GM12878 (cell line): ENCODE measurements at regions not wholly inside any gene's neighbourhood (a gene's known extent, or its start where the extent isn't known, plus 50 kb on each side); places are given as distances from the start of the nearest gene placed in this dataset.

Source experiments
- ATAC-seq: fragments of 200-7000 bp; cut with Tn5 transposase; 3 replicates; pipeline ENCODE4 v1.9.1; 2020; ENCODE audit warnings: mild to moderate bottlenecking, moderate library complexity
- BruUV-seq: library from RNA; stranded (reverse); fragments of 400-500 nt; replicated peaks from 2 replicates; lab custom pipeline; 2021; lab: Mats Ljungman, UMichigan
- CTCF ChIA-PET: fragments of 300-600 bp; sonication (Branson Sonifier 250); formaldehyde crosslinking; extraction: SDS; loops from one replicate; lab custom pipeline; 2021; ENCODE audit warnings: inconsistent platforms; lab: Yijun Ruan, JAX
- POLR2A ChIA-PET: fragments of 350-600 bp; formaldehyde crosslinking; extraction: SDS; loops from one replicate; lab custom pipeline; 2021; ENCODE audit warnings: inconsistent platforms; lab: Charles Lee
- RAD21 ChIA-PET: fragments of 300-600 bp; sonication (Branson Sonifier 250); formaldehyde crosslinking; loops from one replicate; lab custom pipeline; 2023; ENCODE audit warnings: antibody characterized with exemption; ENCODE audit not compliant: unreplicated experiment; lab: Charles Lee
- SMC1A ChIA-PET: fragments of 300-600 bp; sonication (Branson Sonifier 250); formaldehyde crosslinking; loops from one replicate; lab custom pipeline; 2023; ENCODE audit not compliant: unreplicated experiment, uncharacterized antibody; lab: Charles Lee
- DNase-seq: peaks from one replicate; pipeline ENCODE4 v3.0.0-alpha.2; 2011; ENCODE audit warnings: low read depth, low spot score
- FAIRE-seq: peaks from 3 replicates; lab custom pipeline; 2011; peaks lifted over from hg19 to GRCh38; lab: Jason Lieb, UNC
- H2AFZ ChIP-seq: 2 replicates; pipeline ENCODE4 v1.6.0; 2011; ENCODE audit warnings: low read depth, low read length, control low read depth; ENCODE audit not compliant: control insufficient read depth
- H3K27ac ChIP-seq: 2 replicates; pipeline ENCODE4 v1.5.1; 2011; ENCODE audit warnings: control low read depth; ENCODE audit not compliant: control insufficient read depth, insufficient read depth
- H3K27me3 ChIP-seq, 2 experiments: replicated peaks in 1 of 2; 2 replicates each; pipeline versions ENCODE4 v1.6.0 to v1.6.1; 2011; ENCODE audit warnings: low read length in 1 of 2; ENCODE audit not compliant: control insufficient read depth in 2 of 2, insufficient read depth in 2 of 2
- H3K36me3 ChIP-seq, 2 experiments: 2 replicates each; pipeline ENCODE4 v1.5.1; 2011; ENCODE audit warnings: low read length in 1 of 2; ENCODE audit not compliant: control insufficient read depth in 2 of 2, insufficient read depth in 2 of 2
- H3K4me1 ChIP-seq: 2 replicates; pipeline ENCODE4 v1.6.1; 2011; ENCODE audit warnings: mild to moderate bottlenecking, low read length, moderate library complexity, mixed read lengths; ENCODE audit not compliant: control insufficient read depth, insufficient read depth
- H3K4me2 ChIP-seq: 2 replicates; pipeline ENCODE4 v1.6.0; 2011; ENCODE audit warnings: control low read depth; ENCODE audit not compliant: control insufficient read depth, insufficient read depth
- H3K4me3 ChIP-seq: fragments of 200-600 bp; sonication (generic); 2 replicates; pipeline ENCODE4 v1.5.1; 2016
- H3K79me2 ChIP-seq: 2 replicates; pipeline ENCODE4 v1.6.0; 2011; ENCODE audit warnings: low read length; ENCODE audit not compliant: control insufficient read depth, insufficient read depth
- H3K9ac ChIP-seq: 2 replicates; pipeline ENCODE4 v1.8.0; 2011; ENCODE audit warnings: low read length, control low read depth, mixed read lengths; ENCODE audit not compliant: control insufficient read depth, insufficient read depth
- H3K9me3 ChIP-seq: replicated peaks from 3 replicates; pipeline ENCODE4 v1.5.1; 2011; ENCODE audit warnings: mild to moderate bottlenecking, low read length; ENCODE audit not compliant: control insufficient read depth, insufficient read depth
- H4K20me1 ChIP-seq: 2 replicates; pipeline ENCODE4 v1.6.0; 2011; ENCODE audit not compliant: control insufficient read depth, insufficient read depth
- CHD1 ChIP-seq: IDR thresholded peaks from 2 replicates; pipeline ENCODE4 v1.6.1; 2012; ENCODE audit warnings: low read depth, low read length, improper control_type of control experiment
- EZH2 ChIP-seq: IDR thresholded peaks from 2 replicates; pipeline ENCODE4 v1.6.1; 2012; ENCODE audit warnings: low read depth, mild to moderate bottlenecking, control low read depth, inconsistent platforms, low read length, borderline replicate concordance; ENCODE audit not compliant: control insufficient read depth
- KAT2A ChIP-seq: conservative IDR thresholded peaks from 2 replicates; pipeline ENCODE4 v1.6.1; 2011; ENCODE audit warnings: low read depth, low read length; ENCODE audit not compliant: control insufficient read depth
- LARP7 ChIP-seq: fragments of 450-650 bp; IDR thresholded peaks from 2 replicates; pipeline ENCODE4 v1.6.1; 2017; ENCODE audit warnings: mild to moderate bottlenecking
- MEF2A ChIP-seq: IDR thresholded peaks from 2 replicates; pipeline ENCODE4 v1.6.1; 2011; ENCODE audit warnings: low read depth, mild to moderate bottlenecking, low read length, moderate library complexity; ENCODE audit not compliant: insufficient read depth
- NFYA ChIP-seq: IDR thresholded peaks from 2 replicates; pipeline ENCODE4 v1.6.1; 2011; ENCODE audit warnings: low read depth, mild to moderate bottlenecking, low read length, improper control_type of control experiment, borderline replicate concordance
- NR2C2 ChIP-seq: IDR thresholded peaks from 2 replicates; pipeline ENCODE4 v1.6.1; 2011; ENCODE audit warnings: borderline replicate concordance, low read depth; ENCODE audit not compliant: control insufficient read depth, insufficient read length
- NR2F1 ChIP-seq: fragments of 450-650 bp; conservative IDR thresholded peaks from 2 replicates; pipeline ENCODE4 v1.6.1; 2017; ENCODE audit warnings: mild to moderate bottlenecking
- PAX8 ChIP-seq: fragments of 450-650 bp; IDR thresholded peaks from 2 replicates; pipeline ENCODE4 v1.6.1; 2017; ENCODE audit warnings: mild to moderate bottlenecking, moderate library complexity
- POLR2A ChIP-seq: IDR thresholded peaks from 2 replicates; pipeline ENCODE4 v1.6.1; 2011; ENCODE audit warnings: low read depth, mild to moderate bottlenecking, low read length
- RAD51 ChIP-seq: fragments of 450-650 bp; IDR thresholded peaks from 2 replicates; pipeline ENCODE4 v1.6.1; 2016; ENCODE audit warnings: moderate library complexity, mild to moderate bottlenecking, inconsistent platforms
- RCOR1 ChIP-seq: conservative IDR thresholded peaks from 2 replicates; pipeline ENCODE4 v1.6.1; 2012; ENCODE audit warnings: low read depth, low read length, improper control_type of control experiment
- RELA ChIP-seq: fragments of 450-650 bp; IDR thresholded peaks from 2 replicates; pipeline ENCODE4 v1.8.0; 2014; ENCODE audit warnings: borderline replicate concordance; ENCODE audit not compliant: partially characterized antibody
- SP1 ChIP-seq: IDR thresholded peaks from one replicate; pipeline ENCODE4 v1.6.1; 2011; ENCODE audit warnings: low read depth, low read length
- TCF12 ChIP-seq: IDR thresholded peaks from 2 replicates; pipeline ENCODE4 v1.6.1; 2011; ENCODE audit warnings: low read depth, mild to moderate bottlenecking, low read length
- WGBS: methylation state at CpG from one replicate; pipeline ENCODE4 v1.1.6; 2016; ENCODE audit warnings: low lambda C conversion rate; ENCODE audit not compliant: insufficient replicate concordance, insufficient coverage; ENCODE audit errors: missing lambda C conversion rate; 5-methylcytosine and 5-hydroxymethylcytosine counted together
- in situ Hi-C: fragments of 300-500 bp; cut with MboI; formaldehyde crosslinking; loops from 9 replicates; pipeline ENCODE4 v1.14.3; 2018; ENCODE audit warnings: mixed read lengths
- intact Hi-C: fragments of 100-400 bp; cut with micrococcal nuclease; formaldehyde crosslinking; loops from one replicate; pipeline ENCODE4 v1.14.2; 2022; ENCODE audit not compliant: unreplicated experiment
- TF ChIP-seq, protein P1 (sequence below): IDR thresholded peaks from 2 replicates; pipeline ENCODE4 v1.6.1; 2012; ENCODE audit warnings: low read depth, low read length, improper control_type of control experiment

DNA sequence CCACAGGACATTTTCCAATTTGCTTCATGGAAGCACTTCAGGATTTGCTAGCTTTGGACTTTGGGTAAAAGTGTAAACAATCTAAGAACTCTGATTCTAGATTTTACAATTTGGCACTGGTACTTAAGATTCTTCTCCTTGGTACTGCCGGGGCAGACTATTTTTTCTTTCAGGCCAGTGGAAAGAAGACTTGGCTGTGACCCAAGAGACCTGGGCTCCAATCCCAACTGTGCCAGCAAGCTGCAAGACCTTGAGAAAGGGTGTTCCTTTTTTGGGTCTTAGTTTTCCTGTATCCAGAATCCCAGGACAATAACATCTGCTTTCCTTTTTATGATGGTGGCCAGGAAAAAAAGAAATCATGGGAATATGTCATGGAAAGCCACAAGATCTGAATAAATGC, 148.1 kb upstream of the CRY1 start:
- Histone ChIP-seq H3K4me3 (no peak overlapping the region), H4K20me1 (no peaks in the 10 kb centered on the region), H3K27ac (no peak overlapping the region), H3K27me3 (no peaks in the 10 kb centered on the region; a peak in 1 of 4 replicates), H3K4me2 (no peak overlapping the region), H3K4me1 (no peaks in the 10 kb centered on the region), H2AFZ (no peak overlapping the region), H3K9ac (no peak overlapping the region), H3K9me3 (no peaks in the 10 kb centered on the region), H3K79me2 (no peaks in the 10 kb centered on the region), H3K36me3 (no peaks in the 10 kb centered on the region)
- 7% methylated on average over 1 of the region's 1 CpG for WGBS
- ChIA-PET RAD21 (no interaction called here), CTCF (no interaction called here), POLR2A (no interaction called here), SMC1A (no interaction called here)
- ATAC-seq (no peak), DNase-seq (no peak), FAIRE-seq (no peak)
- BruUV-seq: no TSS peak
- intact Hi-C loops: no loop called here
- TF ChIP-seq, protein P1, sequence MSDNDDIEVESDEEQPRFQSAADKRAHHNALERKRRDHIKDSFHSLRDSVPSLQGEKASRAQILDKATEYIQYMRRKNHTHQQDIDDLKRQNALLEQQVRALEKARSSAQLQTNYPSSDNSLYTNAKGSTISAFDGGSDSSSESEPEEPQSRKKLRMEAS: no peak
- TF ChIP-seq SP1 (no peak), NR2C2 (no peak), RELA (no peak), TCF12 (no peak)
- in situ Hi-C loops: no loop called here

DNA sequence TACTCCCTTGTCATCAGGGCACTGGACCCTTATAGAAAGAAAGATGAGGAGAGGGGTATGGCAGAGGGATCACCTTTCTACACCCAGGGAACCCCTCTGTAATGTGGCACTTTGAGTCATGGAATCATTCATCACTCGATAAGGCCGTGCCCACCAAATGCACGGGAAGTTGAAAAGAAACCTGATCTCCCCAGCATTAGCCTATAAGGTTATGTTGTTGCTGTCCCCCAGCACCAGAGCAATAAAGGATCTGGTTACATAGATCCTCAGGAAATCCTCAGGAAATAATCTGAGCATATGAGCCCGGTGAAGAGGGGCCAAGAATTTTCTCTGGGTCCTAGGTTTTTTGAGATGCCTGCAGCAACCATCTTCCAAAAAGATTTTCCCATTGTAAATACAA, 148.8 kb upstream of the CRY1 start:
- DNase-seq (no peak), ATAC-seq (no peak), FAIRE-seq (no peak)
- Histone ChIP-seq H3K79me2 (no peaks in the 10 kb centered on the region), H3K9me3 (no peaks in the 10 kb centered on the region), H3K36me3 (no peaks in the 10 kb centered on the region), H3K4me1 (no peaks in the 10 kb centered on the region), H3K27ac (no peak overlapping the region), H2AFZ (no peak overlapping the region), H4K20me1 (no peaks in the 10 kb centered on the region), H3K27me3 (no peaks in the 10 kb centered on the region; a peak in 1 of 4 replicates), H3K4me2 (no peak overlapping the region), H3K9ac (no peak overlapping the region), H3K4me3 (no peak overlapping the region)
- no TSS peak for BruUV-seq
- intact Hi-C loops: no loop called here
- POLR2A ChIA-PET: no interaction called here
- SMC1A ChIA-PET: no interaction called here
- 1% methylated on average over 4 of the region's 4 CpGs for WGBS
- CTCF ChIA-PET: no interaction called here
- TF ChIP-seq NFYA (no peak), RCOR1 (no peak), PAX8 (no peak), NR2F1 (no peak), LARP7 (no peak), CHD1 (no peak), EZH2 (no peak), POLR2A (no peak), MEF2A (no peak), RAD51 (no peak), KAT2A (no peak)
- in situ Hi-C loops: no loop called here
- RAD21 ChIA-PET: no interaction called here
